ENCODE measurements at regions not wholly inside any gene's neighbourhood (a gene's known extent, or its start where the extent isn't known, plus 50 kb on each side); places are given as distances from the start of the nearest gene placed in this dataset.

GRCh38 chr5:52255308-52255707, 532.4 kb upstream of the ITGA1 start:
- H3K27ac ChIP-seq, result no peak overlapping the region
- no peak for ATAC-seq
- no peak overlapping the region for H3K4me3 ChIP-seq
- H3K36me3 ChIP-seq (ENCODE audit: insufficient read depth in 1 of 2, low read depth in 1 of 2), result no peaks in the 10 kb centered on the region
- no peak for TF ChIP-seq CTCF (IDR thresholded peaks at IDR 0.05)
- H3K9me3 ChIP-seq, result no peaks in the 10 kb centered on the region
- no peak for DNase-seq
- H3K27me3 ChIP-seq (ENCODE audit: insufficient read depth in 3 of 3, low read length in 2 of 3), result no peaks in the 10 kb centered on the region
- intact Hi-C loops (cut with DNase I), result no loop called here
- H3K4me1 ChIP-seq, result no peaks in the 10 kb centered on the region
- WGBS, 3 donors, result 74 to 82% (median 80%) methylated on average over 4 of the region's 4 CpGs

- 77 to 84% (median 79%) methylated on average over 3 of the region's 3 CpGs for WGBS, 3 donors
- ATAC-seq, result no peak
- intact Hi-C loops (cut with DNase I), result no loop called here
Observed at GRCh38 chr5:52262844-52263243, 524.9 kb upstream of the ITGA1 start.

GRCh38 chr5:52269401-52269800, 518.3 kb upstream of the ITGA1 start:
- no peaks in the 10 kb centered on the region for H3K27me3 ChIP-seq (ENCODE audit: insufficient read depth in 3 of 3, low read length in 2 of 3)
- TF ChIP-seq CTCF (IDR thresholded peaks at IDR 0.05), result no peak
- DNase-seq (no peak), ATAC-seq (no peak)
- intact Hi-C loops (cut with DNase I), result no loop called here
- H3K9me3 ChIP-seq, result no peaks in the 10 kb centered on the region
- no peaks in the 10 kb centered on the region for H3K36me3 ChIP-seq (ENCODE audit: insufficient read depth in 1 of 2, low read depth in 1 of 2)
- H3K4me1 ChIP-seq, result no peaks in the 10 kb centered on the region
- no peak overlapping the region for H3K4me3 ChIP-seq
- WGBS, 3 donors, result 36 to 48% (median 39%) methylated on average over 1 of the region's 1 CpG
- no peak overlapping the region for H3K27ac ChIP-seq

More at GRCh38 chr5:52262844-52263243, 524.9 kb upstream of the ITGA1 start:
- Histone ChIP-seq H3K4me3 (no peak overlapping the region), H3K36me3 (ENCODE audit: insufficient read depth in 1 of 2, low read depth in 1 of 2) (no peaks in the 10 kb centered on the region), H3K27me3 (ENCODE audit: insufficient read depth in 3 of 3, low read length in 2 of 3) (no peaks in the 10 kb centered on the region), H3K9me3 (no peaks in the 10 kb centered on the region), H3K4me1 (no peaks in the 10 kb centered on the region), H3K27ac (no peak overlapping the region)
- no peak for TF ChIP-seq CTCF (IDR thresholded peaks at IDR 0.05)
- DNase-seq, result no peak

- no peaks in the 10 kb centered on the region for H3K4me1 ChIP-seq
- H3K27ac ChIP-seq, result no peak overlapping the region
- H3K36me3 ChIP-seq (ENCODE audit: insufficient read depth in 1 of 2, low read depth in 1 of 2), result no peaks in the 10 kb centered on the region
- no peaks in the 10 kb centered on the region for H3K27me3 ChIP-seq (ENCODE audit: insufficient read depth in 3 of 3, low read length in 2 of 3)
- DNase-seq (no peak), ATAC-seq (no peak)
- no peaks in the 10 kb centered on the region for H3K9me3 ChIP-seq
- H3K4me3 ChIP-seq, result no peak overlapping the region
- WGBS, 3 donors, result 40 to 57% (median 51%) methylated on average over 4 of the region's 4 CpGs
- intact Hi-C loops (cut with DNase I), result no loop called here
- TF ChIP-seq CTCF (IDR thresholded peaks at IDR 0.05), result no peak
Observed at GRCh38 chr5:52269859-52270258, 517.9 kb upstream of the ITGA1 start.

GRCh38 chr5:52275639-52276038, 512.1 kb upstream of the ITGA1 start:
- intact Hi-C loops (cut with DNase I), result no loop called here
- DNase-seq (no peak), ATAC-seq (no peak)

More at GRCh38 chr5:52275639-52276038, 512.1 kb upstream of the ITGA1 start:
- no peaks in the 10 kb centered on the region for H3K9me3 ChIP-seq
- no peaks in the 10 kb centered on the region for H3K27me3 ChIP-seq (ENCODE audit: insufficient read depth in 3 of 3, low read length in 2 of 3)
- no peak overlapping the region for H3K27ac ChIP-seq
- no peak for TF ChIP-seq CTCF (IDR thresholded peaks at IDR 0.05)
- H3K4me1 ChIP-seq, result no peaks in the 10 kb centered on the region
- no peak overlapping the region for H3K4me3 ChIP-seq
- H3K36me3 ChIP-seq (ENCODE audit: insufficient read depth in 1 of 2, low read depth in 1 of 2), result no peaks in the 10 kb centered on the region

All from psoas muscle (tissue), 7 donors.